ENCODE measurements at regions not wholly inside any gene's neighbourhood (a gene's known extent, or its start where the extent isn't known, plus 50 kb on each side); places are given as distances from the start of the nearest gene placed in this dataset.
"Not testable (repeated sequence)": the region's sequence is repeated elsewhere in the genome, so short reads cannot be mapped to it uniquely, and the experiment has no call there.

GRCh38 chr11:45741032-45741431 lies 63.9 kb upstream of the SLC35C1 start:
- TF ChIP-seq ZNF670 (tag by site-specific recombination; IDR thresholded peaks at IDR 0.05; ENCODE audit: low read depth): no peak
- TF ChIP-seq ZNF768 (tag by site-specific recombination; IDR thresholded peaks at IDR 0.05): no peak
- TF ChIP-seq TCF7L2 (IDR thresholded peaks at IDR 0.05; ENCODE audit: borderline replicate concordance, low read depth, low read length): no peak
- TF ChIP-seq ZNF501 (tag by site-specific recombination; IDR thresholded peaks at IDR 0.05): no peak
- no peak for TF ChIP-seq GFI1B (tag by site-specific recombination; IDR thresholded peaks at IDR 0.05)
- no peak for TF ChIP-seq SP7 (tag by site-specific recombination; IDR thresholded peaks at IDR 0.05)
- ChIA-PET CTCF (interaction anchor here (1.4 kb wide), 1 partner anchor 30 kb away, joined by 4 read pairs; no protein-coding TSS in a partner anchor), POLR2A (no interaction called here)

GRCh38 chr11:45739866-45740265 lies 65.1 kb upstream of the SLC35C1 start:
- CTCF ChIA-PET: interaction anchor here (1.4 kb wide), 1 partner anchor 31 kb away, joined by 4 read pairs; no protein-coding TSS in a partner anchor
- no peaks in the 10 kb centered on the region for H3K36me3 ChIP-seq (ENCODE audit: control insufficient read depth in 2 of 2, insufficient read depth in 1 of 2, low read length in 2 of 2)
- no peaks in the 10 kb centered on the region for H3K9me3 ChIP-seq (ENCODE audit: control insufficient read depth, insufficient read depth, low read depth, low read length)
- H3K4me1 ChIP-seq (ENCODE audit: control insufficient read depth, insufficient read depth, low read length): no peaks in the 10 kb centered on the region
- H3K27ac ChIP-seq (ENCODE audit: extremely low read depth, low read depth, low read length): no peak overlapping the region
- TF ChIP-seq ZNF350 (tag by site-specific recombination; IDR thresholded peaks at IDR 0.05) (no peak), KLF1 (tag by site-specific recombination; IDR thresholded peaks at IDR 0.05) (no peak), ZNF768 (tag by site-specific recombination; IDR thresholded peaks at IDR 0.05) (no peak), ZNF175 (tag by site-specific recombination; IDR thresholded peaks at IDR 0.05) (no peak), ZNF701 (tag by site-specific recombination; IDR thresholded peaks at IDR 0.05) (no peak)
- POLR2A ChIA-PET: no interaction called here
- no peak overlapping the region for H3K4me3 ChIP-seq (ENCODE audit: low read depth, low read length)

More at GRCh38 chr11:45741032-45741431, 63.9 kb upstream of the SLC35C1 start:
- Histone ChIP-seq H3K4me1 (ENCODE audit: control insufficient read depth, insufficient read depth, low read length) (no peaks in the 10 kb centered on the region), H3K4me3 (ENCODE audit: low read depth, low read length) (no peak overlapping the region), H3K36me3 (ENCODE audit: control insufficient read depth in 2 of 2, insufficient read depth in 1 of 2, low read length in 2 of 2) (no peaks in the 10 kb centered on the region), H3K9me3 (ENCODE audit: control insufficient read depth, insufficient read depth, low read depth, low read length) (no peaks in the 10 kb centered on the region), H3K27ac (ENCODE audit: extremely low read depth, low read depth, low read length) (no peak overlapping the region)

- CTCF ChIA-PET; H3K36me3 ChIP-seq (ENCODE audit: control insufficient read depth in 2 of 2, insufficient read depth in 1 of 2, low read length in 2 of 2); H3K9me3 ChIP-seq (ENCODE audit: control insufficient read depth, insufficient read depth, low read depth, low read length); H3K4me3 ChIP-seq (ENCODE audit: low read depth, low read length); H3K4me1 ChIP-seq (ENCODE audit: control insufficient read depth, insufficient read depth, low read length); H3K27ac ChIP-seq (ENCODE audit: extremely low read depth, low read depth, low read length); POLR2A ChIA-PET: not testable (repeated sequence)
Measured at GRCh38 chr11:45739071-45739470, 65.9 kb upstream of the SLC35C1 start.

- H3K4me1 ChIP-seq (ENCODE audit: control insufficient read depth, insufficient read depth, low read length); H3K4me3 ChIP-seq (ENCODE audit: low read depth, low read length); H3K27ac ChIP-seq (ENCODE audit: extremely low read depth, low read depth, low read length); H3K9me3 ChIP-seq (ENCODE audit: control insufficient read depth, insufficient read depth, low read depth, low read length); POLR2A ChIA-PET; H3K36me3 ChIP-seq (ENCODE audit: control insufficient read depth in 2 of 2, insufficient read depth in 1 of 2, low read length in 2 of 2); CTCF ChIA-PET: not testable (repeated sequence)
Measured at GRCh38 chr11:45738194-45738593, 66.8 kb upstream of the SLC35C1 start.

GRCh38 chr11:45737056-45737455 lies 67.9 kb upstream of the SLC35C1 start:
- no peak overlapping the region for H3K4me3 ChIP-seq (ENCODE audit: low read depth, low read length)
- H3K36me3 ChIP-seq (ENCODE audit: control insufficient read depth in 2 of 2, insufficient read depth in 1 of 2, low read length in 2 of 2): no peaks in the 10 kb centered on the region
- H3K27ac ChIP-seq (ENCODE audit: extremely low read depth, low read depth, low read length): no peak overlapping the region
- no peaks in the 10 kb centered on the region for H3K4me1 ChIP-seq (ENCODE audit: control insufficient read depth, insufficient read depth, low read length)
- POLR2A ChIA-PET: no interaction called here
- no peaks in the 10 kb centered on the region for H3K9me3 ChIP-seq (ENCODE audit: control insufficient read depth, insufficient read depth, low read depth, low read length)
- CTCF ChIA-PET: no interaction called here
- TF ChIP-seq ZNF785 (tag by site-specific recombination; IDR thresholded peaks at IDR 0.05): no peak
- TF ChIP-seq ZNF19 (tag by site-specific recombination; IDR thresholded peaks at IDR 0.05; ENCODE audit: low read depth): no peak
- no peak for TF ChIP-seq ZNF37A (tag by site-specific recombination; IDR thresholded peaks at IDR 0.05)
- TF ChIP-seq ZSCAN4 (tag by site-specific recombination; IDR thresholded peaks at IDR 0.05): no peak
- no peak for TF ChIP-seq ZNF175 (tag by site-specific recombination; IDR thresholded peaks at IDR 0.05)
- TF ChIP-seq CTCF (tag by site-specific recombination; IDR thresholded peaks at IDR 0.05): no peak
- no peak for TF ChIP-seq ZNF600 (tag by site-specific recombination; IDR thresholded peaks at IDR 0.05)
- no peak for TF ChIP-seq PRDM2 (tag by site-specific recombination; IDR thresholded peaks at IDR 0.05; ENCODE audit: borderline replicate concordance)
- no peak for TF ChIP-seq ZNF248 (tag by site-specific recombination; IDR thresholded peaks at IDR 0.05)

All from HEK293 (cell line).